ENCODE measurements at regions not wholly inside any gene's neighbourhood (a gene's known extent, or its start where the extent isn't known, plus 50 kb on each side); places are given as distances from the start of the nearest gene placed in this dataset.
A peak's percentile ranks its signal among the peaks of the same experiment; 100 is the strongest.

DNA sequence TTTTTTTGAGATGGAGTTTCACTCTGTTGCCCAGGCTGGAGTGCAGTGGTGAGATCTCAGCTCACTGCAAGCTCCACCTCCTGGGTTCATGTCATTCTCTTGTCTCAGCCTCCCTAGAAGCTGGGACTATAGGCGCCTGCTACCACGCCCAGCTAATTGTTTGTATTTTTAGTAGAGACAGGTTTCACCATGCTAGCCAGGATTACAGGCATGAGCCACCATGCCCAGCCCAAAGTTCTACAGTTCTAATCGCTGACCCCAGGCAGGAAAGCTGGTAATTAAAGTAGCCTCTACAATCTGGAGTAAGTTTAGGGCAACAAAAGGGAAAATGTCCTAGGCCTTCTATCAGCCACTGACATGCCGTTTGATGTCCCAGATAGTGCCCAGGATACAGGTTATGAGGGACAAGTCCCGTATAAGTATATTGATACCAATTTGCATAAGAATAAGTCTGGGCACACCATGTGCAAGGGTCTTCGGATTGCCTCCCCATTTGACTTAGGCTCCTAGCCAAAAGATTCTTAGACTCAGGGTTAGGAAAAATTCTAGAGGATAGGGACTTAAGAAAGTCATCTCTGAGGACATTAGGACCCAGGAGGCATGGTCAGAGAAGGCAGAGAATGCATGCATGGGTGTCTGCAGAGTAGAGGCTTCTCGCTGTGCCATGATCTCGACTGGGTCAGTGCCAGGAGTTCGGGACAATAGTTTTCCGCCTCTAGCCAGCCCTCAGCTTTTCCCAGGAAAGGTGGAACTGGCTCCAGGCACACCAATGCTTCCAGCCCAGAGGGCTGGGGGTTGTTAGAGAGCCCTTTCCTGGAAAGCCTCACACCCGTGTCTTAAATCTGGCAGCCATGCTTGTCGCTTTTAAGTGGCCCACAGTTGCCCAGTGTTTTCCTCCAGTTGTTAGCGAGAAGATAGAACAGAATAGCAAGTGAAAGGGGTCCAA lies 1111.1 kb downstream of the TAF11L14 start:
- Histone ChIP-seq H3K36me3 (no peaks in the 10 kb centered on the region), H3K27ac (no peak overlapping the region), H3K4me1 (ENCODE audit: control insufficient read depth in 1 of 2, low read depth in 2 of 2) (no peaks in the 10 kb centered on the region), H3K9me3 (no peaks in the 10 kb centered on the region), H3K27me3 (replicated peaks; ENCODE audit: insufficient read depth) (no peaks in the 10 kb centered on the region), H3K4me3 (peak overlapping the region; percentile 66)
- TF ChIP-seq, protein P1, sequence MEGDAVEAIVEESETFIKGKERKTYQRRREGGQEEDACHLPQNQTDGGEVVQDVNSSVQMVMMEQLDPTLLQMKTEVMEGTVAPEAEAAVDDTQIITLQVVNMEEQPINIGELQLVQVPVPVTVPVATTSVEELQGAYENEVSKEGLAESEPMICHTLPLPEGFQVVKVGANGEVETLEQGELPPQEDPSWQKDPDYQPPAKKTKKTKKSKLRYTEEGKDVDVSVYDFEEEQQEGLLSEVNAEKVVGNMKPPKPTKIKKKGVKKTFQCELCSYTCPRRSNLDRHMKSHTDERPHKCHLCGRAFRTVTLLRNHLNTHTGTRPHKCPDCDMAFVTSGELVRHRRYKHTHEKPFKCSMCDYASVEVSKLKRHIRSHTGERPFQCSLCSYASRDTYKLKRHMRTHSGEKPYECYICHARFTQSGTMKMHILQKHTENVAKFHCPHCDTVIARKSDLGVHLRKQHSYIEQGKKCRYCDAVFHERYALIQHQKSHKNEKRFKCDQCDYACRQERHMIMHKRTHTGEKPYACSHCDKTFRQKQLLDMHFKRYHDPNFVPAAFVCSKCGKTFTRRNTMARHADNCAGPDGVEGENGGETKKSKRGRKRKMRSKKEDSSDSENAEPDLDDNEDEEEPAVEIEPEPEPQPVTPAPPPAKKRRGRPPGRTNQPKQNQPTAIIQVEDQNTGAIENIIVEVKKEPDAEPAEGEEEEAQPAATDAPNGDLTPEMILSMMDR (IDR thresholded peaks at IDR 0.05): no peak
- ATAC-seq (ENCODE audit: insufficient number of reproducible peaks, low FRiP score, low read depth) (no peak), DNase-seq (ENCODE audit: low spot score) (no peak)

DNA sequence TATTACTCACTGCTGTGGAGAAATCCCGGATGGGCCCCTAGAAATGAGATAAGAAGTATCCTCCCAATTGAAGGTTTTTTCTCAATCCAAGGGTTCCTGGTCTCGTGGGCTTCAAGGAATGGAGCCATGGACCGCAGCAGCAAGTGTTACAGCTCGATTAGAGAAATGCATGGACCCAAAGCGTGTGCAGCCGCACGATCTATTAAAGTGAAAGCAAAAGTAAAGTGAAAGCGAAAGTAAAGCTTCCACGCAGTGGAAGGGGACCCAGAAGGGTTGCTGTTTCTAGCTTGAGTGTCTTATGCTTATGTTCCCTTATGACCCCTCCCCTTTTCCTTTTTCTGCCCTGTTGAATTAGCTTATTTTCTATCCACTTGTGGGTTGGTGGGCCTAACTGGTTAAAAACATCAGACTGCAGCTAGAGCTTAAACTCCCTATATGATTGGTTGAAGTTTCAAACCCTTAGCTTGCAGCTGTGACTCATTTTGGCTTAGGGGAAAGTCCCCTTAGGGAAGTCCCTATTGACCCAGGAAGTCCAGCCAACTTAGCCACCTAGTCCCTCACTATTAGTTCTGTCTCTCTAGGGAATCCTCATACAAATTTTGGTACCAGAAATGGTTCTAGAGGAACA lies 1111.8 kb downstream of the TAF11L14 start:
- H3K4me3 ChIP-seq: peak overlapping the region; percentile 66
- no peak for ATAC-seq (ENCODE audit: insufficient number of reproducible peaks, low FRiP score, low read depth)
- no peaks in the 10 kb centered on the region for H3K36me3 ChIP-seq
- H3K27me3 ChIP-seq (replicated peaks; ENCODE audit: insufficient read depth): no peaks in the 10 kb centered on the region
- TF ChIP-seq, protein P1 (IDR thresholded peaks at IDR 0.05): no peak
- DNase-seq (ENCODE audit: low spot score): no peak
- no peaks in the 10 kb centered on the region for H3K4me1 ChIP-seq (ENCODE audit: control insufficient read depth in 1 of 2, low read depth in 2 of 2)
- H3K9me3 ChIP-seq: no peaks in the 10 kb centered on the region
- H3K27ac ChIP-seq: no peak overlapping the region

DNA sequence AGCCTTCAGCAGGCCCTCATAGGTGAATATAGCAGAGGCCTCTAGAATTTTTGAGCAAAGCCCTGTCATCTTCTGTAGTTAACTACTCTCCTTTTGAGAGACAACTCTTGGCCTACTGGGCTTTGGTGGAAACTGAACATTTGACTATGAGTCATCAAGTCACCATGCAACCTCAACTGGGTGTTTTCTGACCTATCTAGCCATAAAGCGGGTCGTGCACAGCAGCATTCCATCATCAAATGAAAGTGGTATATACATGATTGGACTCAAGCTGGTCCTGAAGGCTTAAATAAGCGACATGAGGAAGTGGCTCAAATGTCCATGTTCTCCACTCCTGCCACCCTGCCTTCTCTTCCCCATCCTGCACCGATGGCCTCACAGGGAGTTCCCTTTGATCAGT lies 1115.5 kb downstream of the TAF11L14 start:
- no peak overlapping the region for H3K4me3 ChIP-seq
- TF ChIP-seq, protein P1 (IDR thresholded peaks at IDR 0.05): no peak
- H3K27me3 ChIP-seq (replicated peaks; ENCODE audit: insufficient read depth): no peaks in the 10 kb centered on the region
- no peaks in the 10 kb centered on the region for H3K36me3 ChIP-seq
- ATAC-seq (ENCODE audit: insufficient number of reproducible peaks, low FRiP score, low read depth) (no peak), DNase-seq (ENCODE audit: low spot score) (no peak)
- H3K27ac ChIP-seq: no peak overlapping the region
- no peaks in the 10 kb centered on the region for H3K9me3 ChIP-seq
- H3K4me1 ChIP-seq (ENCODE audit: control insufficient read depth in 1 of 2, low read depth in 2 of 2): no peaks in the 10 kb centered on the region

DNA sequence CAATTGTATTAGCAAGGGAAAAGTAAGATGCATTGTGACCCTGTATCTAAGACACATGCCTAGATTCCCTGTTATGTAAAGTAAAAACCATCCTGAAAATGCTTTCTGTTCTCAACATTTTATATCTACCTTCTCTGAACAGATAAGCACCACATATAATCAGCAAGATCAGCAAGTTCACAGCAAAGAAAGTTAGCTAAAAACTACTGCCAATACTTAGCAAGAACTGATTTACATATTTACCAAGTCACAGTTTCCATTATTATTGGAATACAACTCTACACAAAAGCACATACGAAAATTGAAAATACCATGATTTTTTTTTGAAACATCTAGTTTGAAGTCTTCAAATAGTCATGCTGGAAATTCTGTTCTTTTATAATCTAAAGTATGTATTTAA lies 1118.1 kb downstream of the TAF11L14 start:
- no peak overlapping the region for H3K27ac ChIP-seq
- TF ChIP-seq, protein P1 (IDR thresholded peaks at IDR 0.05): no peak

DNA sequence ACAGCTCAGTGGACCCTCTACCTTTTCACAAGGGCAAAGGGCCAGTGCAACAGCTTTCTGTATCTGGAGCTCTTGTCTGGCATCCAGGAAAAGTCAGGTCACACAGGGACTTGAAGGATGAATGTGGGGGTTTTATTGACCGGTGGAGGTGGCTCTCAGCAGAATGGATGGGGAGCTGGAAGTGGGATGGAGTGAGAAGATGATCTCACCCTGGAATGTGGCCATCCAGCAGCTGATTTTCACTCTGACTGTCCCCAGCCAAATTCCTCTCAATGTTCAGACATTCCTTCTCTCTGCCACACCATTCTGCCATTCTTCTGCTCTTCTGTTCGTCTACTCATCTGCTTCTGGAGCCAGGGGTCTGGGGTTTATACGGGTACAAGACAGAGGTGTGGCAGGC lies 1119.9 kb downstream of the TAF11L14 start:
- TF ChIP-seq, protein P1 (IDR thresholded peaks at IDR 0.05): no peak
- no peaks in the 10 kb centered on the region for H3K9me3 ChIP-seq
- ATAC-seq (ENCODE audit: insufficient number of reproducible peaks, low FRiP score, low read depth) (no peak), DNase-seq (ENCODE audit: low spot score) (no peak)
- no peaks in the 10 kb centered on the region for H3K36me3 ChIP-seq
- H3K4me1 ChIP-seq (ENCODE audit: control insufficient read depth in 1 of 2, low read depth in 2 of 2): no peaks in the 10 kb centered on the region
- H3K27ac ChIP-seq: no peak overlapping the region
- H3K27me3 ChIP-seq (replicated peaks; ENCODE audit: insufficient read depth): no peaks in the 10 kb centered on the region
- no peak overlapping the region for H3K4me3 ChIP-seq

More for the DNA sequence above, 1118.1 kb downstream of the TAF11L14 start:
- DNase-seq (ENCODE audit: low spot score) (no peak), ATAC-seq (ENCODE audit: insufficient number of reproducible peaks, low FRiP score, low read depth) (no peak)
- H3K36me3 ChIP-seq: no peaks in the 10 kb centered on the region
- no peak overlapping the region for H3K4me3 ChIP-seq
- H3K27me3 ChIP-seq (replicated peaks; ENCODE audit: insufficient read depth): no peaks in the 10 kb centered on the region
- H3K4me1 ChIP-seq (ENCODE audit: control insufficient read depth in 1 of 2, low read depth in 2 of 2): no peaks in the 10 kb centered on the region
- H3K9me3 ChIP-seq: no peaks in the 10 kb centered on the region
